Neural progenitor cell (in vitro differentiated cells): ENCODE measurements at regions not wholly inside any gene's neighbourhood (a gene's known extent, or its start where the extent isn't known, plus 50 kb on each side); places are given as distances from the start of the nearest gene placed in this dataset.

Experiments
- DNase-seq: peaks from one replicate; pipeline ENCODE4 v3.0.0-alpha.2; 2016; ENCODE audit warnings: low spot score
- H2AFZ ChIP-seq: fragments of 200-600 bp; sonication (generic); replicated peaks from 2 replicates; pipeline ENCODE4 v1.6.1; 2016; ENCODE audit warnings: antibody characterized with exemption
- H3F3A ChIP-seq: fragments of 200-600 bp; sonication (generic); 2 replicates; pipeline ENCODE4 v1.6.1; 2016; ENCODE audit warnings: antibody characterized with exemption, low read depth
- H3K27ac ChIP-seq: fragments of 200-600 bp; sonication (generic); 2 replicates; pipeline ENCODE4 v1.5.1; 2016; ENCODE audit warnings: mild to moderate bottlenecking
- H3K27me3 ChIP-seq: fragments of 200-600 bp; sonication (generic); 2 replicates; pipeline ENCODE4 v1.6.1; 2016; ENCODE audit warnings: mild to moderate bottlenecking, moderate library complexity
- H3K36me3 ChIP-seq: fragments of 200-600 bp; sonication (generic); 2 replicates; pipeline ENCODE4 v1.5.1; 2016
- H3K4me1 ChIP-seq: fragments of 200-600 bp; sonication (generic); 2 replicates; pipeline ENCODE4 v1.6.1; 2016; ENCODE audit warnings: mixed run types
- H3K4me2 ChIP-seq: fragments of 200-600 bp; sonication (generic); 2 replicates; pipeline ENCODE4 v1.6.1; 2016
- H3K4me3 ChIP-seq: fragments of 200-600 bp; sonication (generic); 2 replicates; pipeline ENCODE4 v1.5.1; 2016
- H3K79me2 ChIP-seq: fragments of 200-600 bp; sonication (generic); 2 replicates; pipeline ENCODE4 v1.6.1; 2016; ENCODE audit warnings: low read depth
- H3K9ac ChIP-seq: fragments of 200-600 bp; sonication (generic); 2 replicates; pipeline ENCODE4 v1.6.1; 2016
- H3K9me3 ChIP-seq: fragments of 200-600 bp; sonication (generic); 2 replicates; pipeline ENCODE4 v1.5.1; 2016; ENCODE audit warnings: low read depth
- H4K20me1 ChIP-seq: fragments of 200-600 bp; sonication (generic); 2 replicates; pipeline ENCODE4 v1.6.1; 2016; ENCODE audit warnings: low read depth
- H3K27ac Mint-ChIP-seq: 3 replicates; pipeline ENCODE4 v1.8.0; 2021; ENCODE audit warnings: mixed read lengths
- H3K27me3 Mint-ChIP-seq: 2 replicates; pipeline ENCODE4 v1.8.0; 2022; ENCODE audit warnings: low read depth, mild to moderate bottlenecking, inconsistent platforms, moderate library complexity, mixed read lengths; ENCODE audit not compliant: insufficient read depth
- H3K36me3 Mint-ChIP-seq: 3 replicates; pipeline ENCODE4 v1.8.0; 2021; ENCODE audit warnings: mixed read lengths
- H3K4me1 Mint-ChIP-seq: 3 replicates; pipeline ENCODE4 v1.8.0; 2021; ENCODE audit warnings: mixed read lengths
- H3K4me3 Mint-ChIP-seq: 3 replicates; pipeline ENCODE4 v1.8.0; 2021; ENCODE audit warnings: mild to moderate bottlenecking, moderate library complexity, mixed read lengths
- H3K9me3 Mint-ChIP-seq: 3 replicates; pipeline ENCODE4 v1.8.0; 2020; ENCODE audit warnings: mixed read lengths
- EZH2 ChIP-seq: fragments of 200-600 bp; sonication (generic); IDR thresholded peaks from 2 replicates; pipeline ENCODE4 v1.6.1; 2017; ENCODE audit warnings: antibody characterized with exemption, mild to moderate bottlenecking, moderate library complexity
- EZH2phosphoT487 ChIP-seq: fragments of 200-600 bp; sonication (generic); IDR thresholded peaks from 2 replicates; pipeline ENCODE4 v1.6.1; 2017; ENCODE audit warnings: antibody characterized with exemption
- TF ChIP-seq, protein P1 (sequence below): fragments of 200-600 bp; sonication (generic); IDR thresholded peaks from 2 replicates; pipeline ENCODE4 v1.5.1; 2017; ENCODE audit warnings: antibody characterized with exemption, mild to moderate bottlenecking

DNA sequence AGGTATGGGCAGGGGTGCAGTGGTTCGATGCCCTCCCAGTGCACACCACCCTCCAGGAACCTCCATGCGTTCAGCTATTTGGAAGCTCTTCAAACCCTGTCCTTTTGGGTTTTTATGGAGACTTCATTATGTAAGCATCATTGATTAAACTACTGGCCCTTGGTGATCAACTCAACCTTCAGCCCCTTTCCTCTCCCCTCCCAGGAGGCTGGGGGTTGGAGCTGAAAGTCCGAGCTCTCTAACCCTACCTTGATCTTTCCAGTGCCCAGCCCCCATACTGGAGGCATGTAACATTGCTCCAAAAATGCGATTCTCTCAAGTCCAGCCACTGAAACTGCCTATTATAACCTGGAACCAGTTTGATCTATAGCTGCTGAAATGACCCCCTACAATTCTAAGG, 188.1 kb downstream of the IPO8 start:
- no peak overlapping the region for H3K4me2 ChIP-seq
- H3K79me2 ChIP-seq: no peaks in the 10 kb centered on the region
- H3K4me1 ChIP-seq: no peaks in the 10 kb centered on the region
- Mint-ChIP-seq H3K27me3 (peaks cover 2% of the 10 kb centered on the region), H3K36me3 (no peaks in the 10 kb centered on the region), H3K4me1 (peaks cover 6% of the 10 kb centered on the region), H3K9me3 (no peaks in the 10 kb centered on the region), H3K4me3 (no peak overlapping the region), H3K27ac (no peak overlapping the region)
- H3F3A ChIP-seq: no peaks in the 10 kb centered on the region
- H2AFZ ChIP-seq: no peak overlapping the region
- no peaks in the 10 kb centered on the region for H4K20me1 ChIP-seq
- H3K4me3 ChIP-seq: no peak overlapping the region
- H3K27ac ChIP-seq: no peak overlapping the region
- no peaks in the 10 kb centered on the region for H3K9me3 ChIP-seq
- no peak for DNase-seq
- no peaks in the 10 kb centered on the region for H3K27me3 ChIP-seq
- no peak overlapping the region for H3K9ac ChIP-seq
- TF ChIP-seq, protein P1, sequence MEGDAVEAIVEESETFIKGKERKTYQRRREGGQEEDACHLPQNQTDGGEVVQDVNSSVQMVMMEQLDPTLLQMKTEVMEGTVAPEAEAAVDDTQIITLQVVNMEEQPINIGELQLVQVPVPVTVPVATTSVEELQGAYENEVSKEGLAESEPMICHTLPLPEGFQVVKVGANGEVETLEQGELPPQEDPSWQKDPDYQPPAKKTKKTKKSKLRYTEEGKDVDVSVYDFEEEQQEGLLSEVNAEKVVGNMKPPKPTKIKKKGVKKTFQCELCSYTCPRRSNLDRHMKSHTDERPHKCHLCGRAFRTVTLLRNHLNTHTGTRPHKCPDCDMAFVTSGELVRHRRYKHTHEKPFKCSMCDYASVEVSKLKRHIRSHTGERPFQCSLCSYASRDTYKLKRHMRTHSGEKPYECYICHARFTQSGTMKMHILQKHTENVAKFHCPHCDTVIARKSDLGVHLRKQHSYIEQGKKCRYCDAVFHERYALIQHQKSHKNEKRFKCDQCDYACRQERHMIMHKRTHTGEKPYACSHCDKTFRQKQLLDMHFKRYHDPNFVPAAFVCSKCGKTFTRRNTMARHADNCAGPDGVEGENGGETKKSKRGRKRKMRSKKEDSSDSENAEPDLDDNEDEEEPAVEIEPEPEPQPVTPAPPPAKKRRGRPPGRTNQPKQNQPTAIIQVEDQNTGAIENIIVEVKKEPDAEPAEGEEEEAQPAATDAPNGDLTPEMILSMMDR: no peak
- TF ChIP-seq EZH2phosphoT487 (no peak), EZH2 (no peak)
- H3K36me3 ChIP-seq: no peaks in the 10 kb centered on the region

DNA sequence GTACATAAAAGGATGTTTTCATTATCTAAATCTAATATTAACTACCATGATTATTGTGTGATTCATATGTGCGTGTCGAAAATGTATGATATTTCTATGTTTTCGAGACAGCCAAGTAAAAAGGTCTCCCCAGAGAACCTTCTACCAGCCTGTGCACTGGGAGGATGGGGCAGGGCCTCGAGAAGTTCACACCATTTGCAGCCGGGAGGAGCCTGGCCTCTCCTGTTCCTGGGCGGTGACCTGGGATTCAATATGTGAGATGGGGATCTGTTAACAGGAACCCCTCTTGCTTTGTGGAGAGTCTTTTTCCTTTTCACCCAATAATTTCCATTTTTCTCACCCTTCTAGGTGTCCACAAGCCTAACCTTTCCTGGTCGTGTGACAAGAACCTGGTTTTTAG, 189.3 kb downstream of the IPO8 start:
- no peak overlapping the region for H3K9ac ChIP-seq
- Mint-ChIP-seq H3K4me1 (peaks cover 6% of the 10 kb centered on the region), H3K27me3 (peaks cover 7% of the 10 kb centered on the region), H3K36me3 (no peaks in the 10 kb centered on the region), H3K27ac (no peak overlapping the region), H3K9me3 (no peaks in the 10 kb centered on the region), H3K4me3 (no peak overlapping the region)
- no peaks in the 10 kb centered on the region for H3K4me1 ChIP-seq
- TF ChIP-seq, protein P1: no peak
- TF ChIP-seq EZH2 (no peak), EZH2phosphoT487 (no peak)
- H3F3A ChIP-seq: no peaks in the 10 kb centered on the region
- H2AFZ ChIP-seq: no peak overlapping the region
- H3K4me3 ChIP-seq: no peak overlapping the region
- no peak overlapping the region for H3K27ac ChIP-seq
- DNase-seq: no peak
- H3K27me3 ChIP-seq: no peaks in the 10 kb centered on the region
- no peaks in the 10 kb centered on the region for H3K36me3 ChIP-seq
- no peaks in the 10 kb centered on the region for H4K20me1 ChIP-seq
- H3K4me2 ChIP-seq: no peak overlapping the region
- no peaks in the 10 kb centered on the region for H3K79me2 ChIP-seq
- H3K9me3 ChIP-seq: no peaks in the 10 kb centered on the region

DNA sequence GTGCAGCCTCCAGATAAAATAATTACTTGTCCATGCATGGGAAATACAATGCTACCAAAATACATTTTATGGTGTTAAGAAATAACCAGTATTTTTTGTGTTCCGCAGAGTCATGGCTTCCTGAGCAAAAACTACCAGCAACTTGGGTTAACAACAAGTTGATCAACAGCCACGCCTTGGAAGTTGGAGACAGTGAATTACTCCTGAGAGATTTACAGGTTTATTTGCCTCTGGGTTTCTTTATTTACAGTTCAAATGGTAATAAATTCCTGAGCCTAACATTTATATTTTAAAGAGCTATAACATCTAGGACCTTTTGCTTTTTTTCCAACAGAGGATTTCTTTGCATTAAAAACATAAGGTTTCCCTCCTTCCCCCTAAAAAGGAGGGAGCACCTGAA, 194.0 kb downstream of the IPO8 start:
- no peaks in the 10 kb centered on the region for H3K36me3 Mint-ChIP-seq
- TF ChIP-seq EZH2 (no peak), EZH2phosphoT487 (no peak)
- TF ChIP-seq, protein P1: no peak
- H3K4me1 ChIP-seq: no peaks in the 10 kb centered on the region
- H4K20me1 ChIP-seq: no peaks in the 10 kb centered on the region
- H3K9me3 ChIP-seq: no peaks in the 10 kb centered on the region
- H3K4me3 ChIP-seq: no peak overlapping the region
- H2AFZ ChIP-seq: no peak overlapping the region
- H3K9me3 Mint-ChIP-seq: peaks cover 2% of the 10 kb centered on the region
- no peaks in the 10 kb centered on the region for H3F3A ChIP-seq
- no peak for DNase-seq
- H3K4me2 ChIP-seq: no peak overlapping the region
- no peak overlapping the region for H3K27ac Mint-ChIP-seq
- peaks cover 10% of the 10 kb centered on the region for H3K4me1 Mint-ChIP-seq
- no peaks in the 10 kb centered on the region for H3K79me2 ChIP-seq
- no peaks in the 10 kb centered on the region for H3K27me3 ChIP-seq
- H3K36me3 ChIP-seq: no peaks in the 10 kb centered on the region
- no peak overlapping the region for H3K4me3 Mint-ChIP-seq
- H3K27me3 Mint-ChIP-seq: peaks cover 7% of the 10 kb centered on the region
- no peak overlapping the region for H3K27ac ChIP-seq
- no peak overlapping the region for H3K9ac ChIP-seq
